Mucosa of stomach (tissue), 1 donor: ENCODE measurements at regions not wholly inside any gene's neighbourhood (a gene's known extent, or its start where the extent isn't known, plus 50 kb on each side); places are given as distances from the start of the nearest gene placed in this dataset.

Experiments
- H3K27me3 ChIP-seq: one replicate; pipeline ENCODE4 v1.7.0; 2013; ENCODE audit warnings: mild to moderate bottlenecking, low read length; ENCODE audit not compliant: control insufficient read depth, insufficient read depth
- H3K36me3 ChIP-seq: one replicate; pipeline ENCODE4 v1.7.0; 2013; ENCODE audit warnings: low read length; ENCODE audit not compliant: control insufficient read depth, insufficient read depth
- H3K4me1 ChIP-seq: one replicate; pipeline ENCODE4 v1.7.0; 2013; ENCODE audit warnings: mild to moderate bottlenecking, low read length; ENCODE audit not compliant: control insufficient read depth, insufficient read depth
- H3K4me3 ChIP-seq: one replicate; pipeline ENCODE4 v1.7.0; 2013; ENCODE audit warnings: low read length
- H3K9ac ChIP-seq: one replicate; pipeline ENCODE4 v1.7.0; 2013; ENCODE audit warnings: mild to moderate bottlenecking, low read length, moderate library complexity
- H3K9me3 ChIP-seq: one replicate; pipeline ENCODE4 v1.7.0; 2013; ENCODE audit warnings: mild to moderate bottlenecking, low read length, moderate library complexity; ENCODE audit not compliant: control insufficient read depth
- donor health status: Pancreatic carcinoma.

DNA sequence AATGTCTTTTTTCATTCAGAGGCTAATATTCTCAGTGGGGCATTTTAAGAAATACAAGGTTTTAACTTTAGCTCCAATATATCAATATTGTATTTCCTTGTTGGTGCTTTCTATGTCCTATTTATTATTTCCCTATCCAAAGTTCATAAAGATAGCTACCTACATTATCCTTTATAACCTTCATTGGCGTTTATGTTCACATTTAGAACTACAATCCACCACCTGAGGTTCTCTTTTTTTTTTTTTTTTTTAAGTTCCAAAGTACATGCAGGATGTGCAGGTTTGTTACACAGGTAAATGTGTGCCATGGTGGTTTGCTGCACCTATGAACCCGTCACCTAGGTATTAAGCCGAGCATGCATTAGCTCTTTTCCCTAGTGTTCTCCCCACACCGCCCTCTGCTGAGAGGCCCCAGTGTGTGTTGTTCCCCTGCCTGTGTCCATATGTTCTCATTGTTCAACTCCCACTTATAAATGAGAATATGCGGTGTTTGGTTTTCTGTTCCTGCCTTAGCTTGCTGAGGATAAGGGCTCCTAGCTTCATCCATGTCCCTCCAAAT lies 694.6 kb downstream of the SUCLG1 start:
- Histone ChIP-seq H3K27me3 (no peaks in the 10 kb centered on the region), H3K4me1 (no peaks in the 10 kb centered on the region), H3K9ac (no peak overlapping the region), H3K4me3 (no peak overlapping the region), H3K36me3 (no peaks in the 10 kb centered on the region), H3K9me3 (no peaks in the 10 kb centered on the region)

DNA sequence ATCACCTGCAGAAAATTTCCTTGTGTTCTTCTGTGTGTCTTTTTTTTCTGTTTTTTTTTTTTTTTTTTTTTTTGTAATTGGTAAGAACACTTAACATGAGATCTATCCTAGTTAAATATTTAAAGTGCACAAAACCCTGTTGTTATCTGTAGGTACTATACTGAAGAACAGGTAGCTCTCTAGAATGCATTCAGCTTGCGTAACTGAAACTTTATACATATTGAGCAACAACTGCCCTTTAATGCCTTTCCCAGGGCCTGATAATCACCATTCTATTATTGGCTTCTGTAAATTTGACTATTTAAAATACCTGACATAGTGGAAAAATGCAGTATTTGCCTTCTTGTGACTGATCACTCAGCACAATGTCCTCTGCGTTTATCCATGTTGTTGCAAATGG lies 701.8 kb downstream of the SUCLG1 start:
- Histone ChIP-seq H3K9me3 (no peaks in the 10 kb centered on the region), H3K27me3 (no peaks in the 10 kb centered on the region), H3K4me3 (no peak overlapping the region), H3K9ac (no peak overlapping the region), H3K36me3 (no peaks in the 10 kb centered on the region), H3K4me1 (no peaks in the 10 kb centered on the region)

DNA sequence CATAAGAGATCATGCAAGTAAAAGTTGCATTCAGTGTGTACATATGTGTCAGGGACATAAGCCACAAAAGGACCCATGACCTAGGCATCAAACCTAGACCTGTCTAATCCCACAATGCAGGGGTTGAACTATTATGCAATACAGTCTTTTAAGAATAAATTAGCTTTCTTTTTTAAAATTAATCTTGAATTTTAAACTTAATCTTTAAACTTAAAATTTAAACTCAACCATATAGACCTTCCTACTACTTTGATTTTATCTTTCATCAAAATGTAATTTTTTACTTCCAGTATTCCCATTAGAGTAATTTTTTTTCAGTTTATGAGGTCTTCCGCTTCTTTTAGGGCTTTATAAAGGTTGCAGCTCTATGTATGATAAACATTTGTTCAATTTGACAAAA lies 702.9 kb downstream of the SUCLG1 start:
- no peaks in the 10 kb centered on the region for H3K27me3 ChIP-seq
- H3K4me1 ChIP-seq: no peaks in the 10 kb centered on the region
- no peaks in the 10 kb centered on the region for H3K36me3 ChIP-seq
- no peak overlapping the region for H3K4me3 ChIP-seq
- no peaks in the 10 kb centered on the region for H3K9me3 ChIP-seq
- H3K9ac ChIP-seq: no peak overlapping the region

DNA sequence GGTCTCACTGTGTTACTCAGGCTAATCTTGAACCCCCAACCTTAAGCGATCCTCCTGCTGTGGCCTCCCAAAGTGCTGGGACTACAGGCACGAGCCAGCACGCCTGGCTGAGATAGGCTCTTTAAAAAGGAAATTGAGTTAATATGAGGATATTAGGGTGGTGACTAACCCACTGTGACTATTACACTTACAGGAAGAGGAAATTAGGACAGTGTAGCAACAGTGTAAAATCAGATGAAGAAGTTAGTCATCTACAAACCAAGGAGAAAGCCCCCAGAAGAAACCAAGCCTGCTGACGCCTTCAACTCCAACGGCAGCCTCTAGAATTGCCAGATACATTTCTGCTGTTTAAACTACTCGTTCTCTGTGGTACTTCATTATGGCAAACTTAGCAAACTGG lies 711.9 kb downstream of the SUCLG1 start:
- H3K27me3 ChIP-seq: no peaks in the 10 kb centered on the region
- H3K4me3 ChIP-seq: no peak overlapping the region
- H3K9me3 ChIP-seq: no peaks in the 10 kb centered on the region
- H3K36me3 ChIP-seq: no peaks in the 10 kb centered on the region
- no peaks in the 10 kb centered on the region for H3K4me1 ChIP-seq
- no peak overlapping the region for H3K9ac ChIP-seq

DNA sequence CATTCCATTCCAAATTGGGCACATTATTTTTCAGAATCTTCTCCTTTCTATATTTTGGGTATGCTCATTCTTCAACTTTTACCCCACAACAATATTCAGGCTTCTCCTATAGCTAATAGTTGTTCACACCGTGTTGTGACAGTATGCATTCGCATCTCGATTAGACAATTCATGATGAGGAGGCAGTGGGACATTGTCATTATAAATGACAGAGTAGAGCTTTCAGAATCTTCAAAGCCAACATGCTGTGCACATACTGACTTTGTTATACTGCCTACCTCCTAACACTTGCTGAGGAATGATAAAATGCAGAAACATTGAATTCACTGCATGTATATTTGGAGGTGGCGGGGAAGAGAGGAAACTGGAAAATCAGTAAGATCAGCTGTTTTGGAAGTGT lies 714.2 kb downstream of the SUCLG1 start:
- no peak overlapping the region for H3K4me3 ChIP-seq
- no peak overlapping the region for H3K9ac ChIP-seq
- no peaks in the 10 kb centered on the region for H3K27me3 ChIP-seq
- H3K4me1 ChIP-seq: no peaks in the 10 kb centered on the region
- H3K36me3 ChIP-seq: no peaks in the 10 kb centered on the region
- no peaks in the 10 kb centered on the region for H3K9me3 ChIP-seq

DNA sequence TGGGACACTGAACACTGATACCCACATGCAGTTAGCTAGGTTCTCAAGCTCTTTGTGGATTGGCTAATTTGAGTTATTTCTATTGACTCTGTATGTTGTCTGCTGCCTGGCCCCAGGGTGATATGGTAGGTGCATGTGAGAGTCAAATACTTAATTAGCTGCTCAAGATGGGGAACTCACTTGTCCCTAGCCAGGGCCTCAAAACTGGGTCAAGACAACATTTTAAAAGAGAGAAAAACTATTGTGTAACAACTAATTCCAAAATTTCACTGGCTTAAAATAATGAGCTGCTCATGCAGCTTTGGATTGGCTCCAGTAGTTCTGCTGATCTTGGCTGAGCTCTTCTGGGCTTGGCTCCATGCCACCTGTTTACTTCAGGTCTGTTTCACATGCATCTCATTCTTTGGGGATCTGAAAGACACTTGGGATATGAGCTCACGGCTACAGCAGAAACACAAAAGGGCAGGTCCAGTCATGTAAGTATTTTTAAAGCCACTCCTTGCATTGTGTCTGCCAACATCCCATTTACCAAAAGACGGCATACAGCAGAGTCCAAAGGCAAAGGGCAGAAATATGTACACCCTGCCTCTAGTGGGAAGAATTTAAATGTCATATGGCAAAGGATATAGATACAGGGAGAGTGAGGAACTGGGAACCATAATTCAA lies 716.8 kb downstream of the SUCLG1 start:
- H3K4me3 ChIP-seq: no peak overlapping the region
- no peak overlapping the region for H3K9ac ChIP-seq
- no peaks in the 10 kb centered on the region for H3K4me1 ChIP-seq
- H3K9me3 ChIP-seq: no peaks in the 10 kb centered on the region
- no peaks in the 10 kb centered on the region for H3K27me3 ChIP-seq
- no peaks in the 10 kb centered on the region for H3K36me3 ChIP-seq

DNA sequence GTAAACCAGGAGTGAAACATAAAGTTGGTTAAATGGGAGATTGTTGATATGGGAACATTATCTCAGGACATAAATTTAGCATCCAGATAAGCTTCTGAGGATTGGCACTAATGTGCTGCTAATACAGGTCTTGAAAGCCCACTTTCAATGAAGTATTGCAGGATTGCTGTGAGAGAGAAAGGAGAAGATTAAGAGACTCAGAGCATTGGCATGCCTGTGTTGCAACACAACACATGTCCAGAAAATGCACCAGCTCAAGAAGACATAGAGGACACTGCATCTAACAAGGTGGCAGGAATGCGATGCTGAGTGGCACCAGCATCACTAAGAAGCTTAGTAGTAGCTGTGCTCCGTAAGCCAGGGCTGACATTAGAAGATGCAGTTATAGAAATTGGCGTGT lies 728.9 kb downstream of the SUCLG1 start:
- Histone ChIP-seq H3K27me3 (no peaks in the 10 kb centered on the region), H3K9ac (no peak overlapping the region), H3K9me3 (no peaks in the 10 kb centered on the region), H3K36me3 (no peaks in the 10 kb centered on the region), H3K4me1 (no peaks in the 10 kb centered on the region), H3K4me3 (no peak overlapping the region)

DNA sequence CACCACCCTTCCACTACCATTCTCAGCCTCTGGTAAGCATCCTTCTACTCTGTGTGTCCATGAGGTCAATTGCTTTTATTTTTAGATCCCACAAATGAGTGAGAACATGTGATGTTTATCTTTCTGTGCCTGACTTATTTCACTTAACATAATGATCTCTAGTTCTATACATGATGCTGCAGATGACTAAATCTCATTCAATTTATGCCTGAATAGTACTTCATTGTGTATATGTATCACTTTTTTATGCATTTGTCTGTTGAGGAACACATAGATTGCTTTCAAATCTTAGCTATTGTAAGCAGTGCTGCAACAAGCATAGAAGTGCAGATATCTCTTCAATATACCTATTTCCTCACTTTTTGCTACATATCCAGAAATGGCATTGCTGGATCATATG lies 733.3 kb downstream of the SUCLG1 start:
- Histone ChIP-seq H3K36me3 (no peaks in the 10 kb centered on the region), H3K9ac (no peak overlapping the region), H3K9me3 (no peaks in the 10 kb centered on the region), H3K4me3 (no peak overlapping the region), H3K4me1 (no peaks in the 10 kb centered on the region), H3K27me3 (no peaks in the 10 kb centered on the region)

DNA sequence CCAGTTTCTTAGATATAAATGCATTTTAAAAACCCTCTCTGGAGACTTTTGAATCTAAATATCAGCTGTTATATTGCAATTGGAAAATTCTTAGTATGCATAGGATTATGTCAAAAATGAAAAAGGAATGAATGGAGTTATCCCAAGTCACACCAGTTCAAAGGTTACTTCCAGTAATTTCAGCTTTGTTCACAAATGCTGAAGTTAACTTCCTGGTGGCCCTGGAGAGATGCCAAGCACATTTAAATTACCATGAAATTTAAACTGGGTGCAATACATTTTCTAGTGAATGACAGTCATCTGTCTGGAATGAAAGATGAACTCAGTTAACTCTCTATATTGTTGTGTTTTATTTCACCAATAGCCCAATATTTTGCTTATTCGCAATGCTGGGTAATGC lies 753.9 kb downstream of the SUCLG1 start:
- no peak overlapping the region for H3K4me3 ChIP-seq
- no peak overlapping the region for H3K9ac ChIP-seq
- no peaks in the 10 kb centered on the region for H3K27me3 ChIP-seq
- no peaks in the 10 kb centered on the region for H3K36me3 ChIP-seq
- H3K4me1 ChIP-seq: no peaks in the 10 kb centered on the region
- H3K9me3 ChIP-seq: no peaks in the 10 kb centered on the region

DNA sequence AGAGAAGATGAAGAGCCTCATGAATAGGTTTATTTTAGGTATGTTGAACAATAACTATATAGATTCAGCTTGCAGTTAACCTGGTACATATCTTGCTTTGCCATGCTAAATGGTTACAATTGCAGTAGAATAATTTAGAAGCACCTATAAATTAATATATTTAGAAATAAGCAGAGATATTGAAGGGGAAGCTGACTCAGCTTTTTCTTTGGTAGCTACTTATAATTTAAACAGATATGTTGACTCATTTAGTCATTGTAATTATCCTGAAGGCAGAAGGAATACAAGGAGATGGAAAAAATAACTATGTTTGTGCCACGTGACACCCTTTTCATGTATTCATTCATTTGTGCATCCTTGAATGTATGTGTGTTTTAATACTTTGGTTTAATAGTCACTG lies 755.5 kb downstream of the SUCLG1 start:
- no peak overlapping the region for H3K4me3 ChIP-seq
- H3K27me3 ChIP-seq: no peaks in the 10 kb centered on the region
- no peaks in the 10 kb centered on the region for H3K4me1 ChIP-seq
- H3K9me3 ChIP-seq: no peaks in the 10 kb centered on the region
- no peak overlapping the region for H3K9ac ChIP-seq
- H3K36me3 ChIP-seq: no peaks in the 10 kb centered on the region

DNA sequence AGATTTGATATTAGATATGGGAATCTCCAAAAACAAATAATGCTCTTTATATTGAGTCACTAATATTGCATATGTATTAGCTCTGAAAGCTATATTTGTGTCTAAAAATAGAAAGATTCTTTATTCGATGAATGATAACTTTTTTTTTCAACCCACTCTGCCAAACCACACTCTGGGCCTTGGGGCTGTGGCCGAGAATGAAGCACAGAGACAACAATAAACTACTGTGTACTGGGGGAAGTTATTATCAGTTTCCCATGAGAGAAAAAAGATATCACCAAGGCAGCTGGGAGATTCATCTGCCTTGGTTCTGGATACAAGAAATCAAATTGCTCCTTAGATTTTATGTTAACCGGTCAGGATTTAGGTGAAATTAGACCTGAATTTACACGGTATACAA lies 762.2 kb downstream of the SUCLG1 start:
- Histone ChIP-seq H3K4me1 (no peaks in the 10 kb centered on the region), H3K9ac (no peak overlapping the region), H3K4me3 (no peak overlapping the region), H3K9me3 (no peaks in the 10 kb centered on the region), H3K27me3 (no peaks in the 10 kb centered on the region), H3K36me3 (no peaks in the 10 kb centered on the region)

DNA sequence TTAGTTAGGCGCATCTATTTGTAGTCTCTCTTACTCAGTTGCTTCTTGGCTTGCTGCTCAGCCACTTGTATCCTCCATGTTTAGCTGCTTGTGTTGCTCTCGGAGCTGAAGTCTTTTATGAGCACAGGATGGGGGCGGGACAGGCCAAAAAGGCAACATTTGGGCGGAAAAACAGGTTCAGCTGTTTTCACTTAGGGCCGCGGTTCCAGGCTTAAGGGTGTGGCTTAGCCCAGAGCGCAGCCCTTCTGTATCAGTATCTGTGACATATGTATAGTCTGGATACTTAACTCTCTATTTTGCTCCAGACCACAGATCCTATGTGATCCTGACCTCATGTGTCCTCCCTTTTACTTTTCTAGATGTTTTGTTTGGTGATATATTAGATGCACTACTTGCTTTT lies 763.5 kb downstream of the SUCLG1 start:
- Histone ChIP-seq H3K36me3 (no peaks in the 10 kb centered on the region), H3K4me1 (no peaks in the 10 kb centered on the region), H3K9ac (no peak overlapping the region), H3K9me3 (no peaks in the 10 kb centered on the region), H3K27me3 (no peaks in the 10 kb centered on the region), H3K4me3 (no peak overlapping the region)

DNA sequence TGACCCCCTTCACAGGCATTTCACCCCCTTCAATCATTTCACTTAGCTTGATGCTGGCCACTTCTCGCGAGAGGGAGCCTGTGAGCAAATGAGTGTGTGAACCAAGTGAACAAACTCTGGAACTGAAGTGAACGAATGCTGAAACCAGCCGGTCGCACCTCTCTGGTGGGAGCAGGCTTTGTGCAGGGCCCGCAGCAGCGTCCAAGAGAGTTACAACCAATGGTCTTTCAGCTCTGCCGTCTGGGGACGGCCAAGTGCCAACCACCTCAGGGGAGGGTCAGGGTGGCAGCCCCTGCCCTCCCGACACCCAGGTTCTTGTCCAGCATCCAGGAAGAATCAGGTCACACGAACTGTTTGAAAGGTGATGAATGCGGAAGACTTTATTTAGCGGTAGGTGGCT lies 764.0 kb downstream of the SUCLG1 start:
- Histone ChIP-seq H3K27me3 (no peaks in the 10 kb centered on the region), H3K36me3 (no peaks in the 10 kb centered on the region), H3K9me3 (no peaks in the 10 kb centered on the region), H3K9ac (no peak overlapping the region), H3K4me3 (no peak overlapping the region), H3K4me1 (no peaks in the 10 kb centered on the region)
